ENCODE measurements at regions not wholly inside any gene's neighbourhood (a gene's known extent, or its start where the extent isn't known, plus 50 kb on each side); places are given as distances from the start of the nearest gene placed in this dataset.

DNA sequence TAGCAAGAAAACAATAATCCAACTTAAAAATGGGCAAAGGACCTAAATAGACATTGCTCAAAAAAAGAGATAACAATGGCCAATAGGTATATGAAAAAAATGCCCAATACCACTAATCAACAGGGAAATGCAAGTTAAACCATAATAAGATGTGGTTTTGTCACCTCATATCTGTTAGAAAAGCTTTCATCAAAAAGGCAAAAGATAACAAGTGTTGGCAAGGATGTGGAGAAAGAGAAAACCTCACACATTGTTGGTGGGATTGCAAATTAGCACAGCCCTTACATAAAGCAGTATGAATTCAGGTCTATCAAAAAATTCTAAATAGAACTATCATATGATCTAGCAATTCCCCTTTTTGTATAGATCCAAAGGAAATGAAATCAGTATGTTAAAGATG is 387.2 kb upstream of the DUSP10 start:
- Mint-ChIP-seq H3K27me3 (ENCODE audit: insufficient read depth) (peaks cover 2% of the 10 kb centered on the region), H3K4me1 (peaks cover 38% of the 10 kb centered on the region), H3K36me3 (ENCODE audit: low read depth) (peaks cover 6% of the 10 kb centered on the region), H3K27ac (no peak overlapping the region), H3K4me3 (no peak overlapping the region), H3K9me3 (peaks cover 18% of the 10 kb centered on the region)
- peaks cover 7% of the 10 kb centered on the region for H3K4me1 ChIP-seq (ENCODE audit: control insufficient read depth, insufficient read depth, low read length)
- no peak overlapping the region for H3K9ac ChIP-seq (ENCODE audit: extremely low read depth, low read length, poor library complexity, severe bottlenecking)
- DNase-seq = no peak
- H3K27ac ChIP-seq (ENCODE audit: low read depth, low read length) = no peak overlapping the region
- TF ChIP-seq, protein P1, sequence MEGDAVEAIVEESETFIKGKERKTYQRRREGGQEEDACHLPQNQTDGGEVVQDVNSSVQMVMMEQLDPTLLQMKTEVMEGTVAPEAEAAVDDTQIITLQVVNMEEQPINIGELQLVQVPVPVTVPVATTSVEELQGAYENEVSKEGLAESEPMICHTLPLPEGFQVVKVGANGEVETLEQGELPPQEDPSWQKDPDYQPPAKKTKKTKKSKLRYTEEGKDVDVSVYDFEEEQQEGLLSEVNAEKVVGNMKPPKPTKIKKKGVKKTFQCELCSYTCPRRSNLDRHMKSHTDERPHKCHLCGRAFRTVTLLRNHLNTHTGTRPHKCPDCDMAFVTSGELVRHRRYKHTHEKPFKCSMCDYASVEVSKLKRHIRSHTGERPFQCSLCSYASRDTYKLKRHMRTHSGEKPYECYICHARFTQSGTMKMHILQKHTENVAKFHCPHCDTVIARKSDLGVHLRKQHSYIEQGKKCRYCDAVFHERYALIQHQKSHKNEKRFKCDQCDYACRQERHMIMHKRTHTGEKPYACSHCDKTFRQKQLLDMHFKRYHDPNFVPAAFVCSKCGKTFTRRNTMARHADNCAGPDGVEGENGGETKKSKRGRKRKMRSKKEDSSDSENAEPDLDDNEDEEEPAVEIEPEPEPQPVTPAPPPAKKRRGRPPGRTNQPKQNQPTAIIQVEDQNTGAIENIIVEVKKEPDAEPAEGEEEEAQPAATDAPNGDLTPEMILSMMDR (conservative IDR thresholded peaks at IDR 0.05) = no peak
- no peaks in the 10 kb centered on the region for H3K27me3 ChIP-seq (ENCODE audit: control insufficient read depth, insufficient read depth, low read length, poor library complexity, severe bottlenecking)
- H3K36me3 ChIP-seq (ENCODE audit: control insufficient read depth, insufficient read depth, low read length) = no peaks in the 10 kb centered on the region
- peaks cover 21% of the 10 kb centered on the region for H3K9me3 ChIP-seq (ENCODE audit: control insufficient read depth, low read length)
- H3K4me3 ChIP-seq (ENCODE audit: low read length) = no peak overlapping the region

DNA sequence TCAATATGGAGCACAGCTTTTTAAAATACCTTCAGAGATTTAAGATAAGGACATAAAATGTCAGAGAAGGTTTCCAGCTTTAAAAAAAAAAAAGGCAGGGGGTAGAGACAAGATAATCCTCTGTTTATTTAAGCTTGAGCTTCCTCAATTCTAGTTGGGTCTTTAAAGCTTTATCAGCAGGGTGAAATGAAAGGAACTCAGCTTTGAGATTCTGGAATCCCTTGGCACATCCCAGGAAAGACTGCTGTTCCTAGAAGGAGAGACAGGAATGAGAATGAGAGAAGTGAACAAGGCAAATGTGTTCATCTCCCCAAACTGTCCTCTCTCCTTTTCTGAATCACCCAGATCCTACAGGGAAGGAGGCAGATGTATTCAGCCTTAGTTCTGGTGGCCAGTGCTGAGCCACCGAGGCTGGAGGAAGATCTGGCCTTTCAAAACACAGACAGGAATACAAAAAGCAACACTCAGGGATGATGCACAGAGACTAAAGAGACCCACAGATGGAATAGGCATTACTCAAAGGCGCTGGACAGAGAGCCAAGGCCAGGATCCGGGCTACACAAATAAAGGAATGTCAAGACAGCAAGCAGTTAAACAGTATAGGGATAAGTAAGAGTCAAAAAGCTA is 385.8 kb upstream of the DUSP10 start:
- Mint-ChIP-seq H3K27ac (peak overlapping the region; percentile 8), H3K27me3 (ENCODE audit: insufficient read depth) (peaks cover 3% of the 10 kb centered on the region), H3K4me1 (peaks cover 38% of the 10 kb centered on the region), H3K4me3 (no peak overlapping the region), H3K9me3 (peaks cover 9% of the 10 kb centered on the region), H3K36me3 (ENCODE audit: low read depth) (peaks cover 6% of the 10 kb centered on the region)
- Histone ChIP-seq H3K9me3 (ENCODE audit: control insufficient read depth, low read length) (peaks cover 15% of the 10 kb centered on the region), H3K4me1 (ENCODE audit: control insufficient read depth, insufficient read depth, low read length) (peaks cover 7% of the 10 kb centered on the region), H3K9ac (ENCODE audit: extremely low read depth, low read length, poor library complexity, severe bottlenecking) (no peak overlapping the region), H3K36me3 (ENCODE audit: control insufficient read depth, insufficient read depth, low read length) (no peaks in the 10 kb centered on the region), H3K27ac (ENCODE audit: low read depth, low read length) (no peak overlapping the region), H3K27me3 (ENCODE audit: control insufficient read depth, insufficient read depth, low read length, poor library complexity, severe bottlenecking) (no peaks in the 10 kb centered on the region), H3K4me3 (ENCODE audit: low read length) (peak overlapping the region; percentile 59)
- WGBS, 2 experiments (ENCODE audit: insufficient coverage in 1 of 2, insufficient read length in 1 of 2) = 83 to 93% methylated on average over 2 to 3 of the region's 3 CpGs
- TF ChIP-seq, protein P1 (conservative IDR thresholded peaks at IDR 0.05) = no peak
- no peak for DNase-seq

DNA sequence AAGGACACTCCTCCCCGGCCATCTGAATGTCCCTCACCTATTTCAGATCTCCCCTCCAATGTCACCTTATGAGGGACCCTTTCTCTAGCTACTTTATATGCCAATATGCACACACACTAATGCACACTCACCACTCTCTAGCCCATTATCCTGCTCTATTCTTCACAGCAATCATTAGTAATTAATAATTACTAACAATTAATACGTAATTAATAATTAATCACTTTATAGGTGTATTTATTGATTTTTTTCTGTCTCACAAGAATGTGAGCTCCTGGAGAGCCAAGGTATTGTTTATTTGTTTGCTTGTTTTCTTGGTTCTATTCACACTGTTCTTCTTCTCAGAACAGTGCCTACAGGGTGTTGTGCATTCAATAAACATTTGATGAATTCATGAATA is 385.2 kb upstream of the DUSP10 start:
- Mint-ChIP-seq H3K27me3 (ENCODE audit: insufficient read depth) (peaks cover 2% of the 10 kb centered on the region), H3K4me1 (peaks cover 38% of the 10 kb centered on the region), H3K4me3 (no peak overlapping the region), H3K36me3 (ENCODE audit: low read depth) (peaks cover 6% of the 10 kb centered on the region), H3K27ac (peak overlapping the region; percentile 58), H3K9me3 (peaks cover 9% of the 10 kb centered on the region)
- 81% methylated on average over 1 of the region's 2 CpGs; no CpG with 5 or more reads in 1 of the 2 experiments for WGBS, 2 experiments (ENCODE audit: insufficient coverage in 1 of 2, insufficient read length in 1 of 2)
- H3K4me3 ChIP-seq (ENCODE audit: low read length) = no peak overlapping the region
- TF ChIP-seq, protein P1 (conservative IDR thresholded peaks at IDR 0.05) = no peak
- no peaks in the 10 kb centered on the region for H3K36me3 ChIP-seq (ENCODE audit: control insufficient read depth, insufficient read depth, low read length)
- H3K27ac ChIP-seq (ENCODE audit: low read depth, low read length) = no peak overlapping the region
- H3K27me3 ChIP-seq (ENCODE audit: control insufficient read depth, insufficient read depth, low read length, poor library complexity, severe bottlenecking) = no peaks in the 10 kb centered on the region
- H3K4me1 ChIP-seq (ENCODE audit: control insufficient read depth, insufficient read depth, low read length) = peaks cover 7% of the 10 kb centered on the region
- DNase-seq = no peak
- peaks cover 15% of the 10 kb centered on the region for H3K9me3 ChIP-seq (ENCODE audit: control insufficient read depth, low read length)
- H3K9ac ChIP-seq (ENCODE audit: extremely low read depth, low read length, poor library complexity, severe bottlenecking) = no peak overlapping the region
